C4-2B (cell line): ENCODE measurements at regions not wholly inside any gene's neighbourhood (a gene's known extent, or its start where the extent isn't known, plus 50 kb on each side); places are given as distances from the start of the nearest gene placed in this dataset.

ENCODE experiments used
- CTCF ChIP-seq: fragments of 450-650 bp; conservative IDR thresholded peaks from 2 replicates; pipeline ENCODE4 v1.5.1; 2017; ENCODE audit warnings: mild to moderate bottlenecking
- ZFX ChIP-seq: fragments of 450-650 bp; IDR thresholded peaks from 2 replicates; pipeline ENCODE4 v1.6.1; 2017

DNA sequence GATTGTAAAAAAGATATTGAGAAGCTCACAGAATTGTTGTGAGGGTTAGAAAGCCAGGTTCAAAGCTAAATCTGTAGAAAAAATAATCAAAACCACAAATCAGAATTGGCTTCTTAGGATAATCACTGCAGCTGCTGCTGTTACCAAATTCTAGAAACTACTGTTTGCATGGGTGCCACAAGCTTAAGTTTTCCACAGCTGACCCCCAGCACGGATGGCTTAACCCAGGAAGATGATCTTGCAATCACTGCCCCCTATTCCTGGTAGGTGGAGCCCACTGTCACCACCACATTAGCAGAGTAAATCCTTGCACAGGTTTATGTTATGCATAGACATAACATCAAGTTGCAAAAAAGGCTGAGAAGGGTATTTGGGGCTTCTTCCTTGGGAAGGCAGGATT, 877.8 kb upstream of the ADGRL2 start:
- TF ChIP-seq CTCF, result no peak
- TF ChIP-seq ZFX, result no peak
